Body of pancreas (tissue), 4 donors: ENCODE measurements at regions not wholly inside any gene's neighbourhood (a gene's known extent, or its start where the extent isn't known, plus 50 kb on each side); places are given as distances from the start of the nearest gene placed in this dataset.

Experiments
- ATAC-seq: fragments of 150-250 bp; one replicate; pipeline ENCODE4 v1.9.1; 2016
- DNase-seq, 4 donors: peaks; one replicate each; pipeline ENCODE4 v3.0.0-alpha.2; 2019
- H3K27ac ChIP-seq, 4 donors: fragments of 200-600 bp; sonication (generic); 1 replicate in 3 of 4; 2 replicates in 1 of 4; pipeline versions ENCODE4 v1.5.1 to v1.6.1; 2016 to 2019; ENCODE audit warnings: mild to moderate bottlenecking in 1 of 4, mixed read lengths in 1 of 4, moderate library complexity in 1 of 4
- H3K27me3 ChIP-seq, 2 donors: fragments of 200-600 bp; sonication (generic); one replicate each; pipeline ENCODE4 v1.6.0; 2016; ENCODE audit warnings: mild to moderate bottlenecking in 1 of 2
- H3K36me3 ChIP-seq, 2 donors: fragments of 200-600 bp; sonication (generic); replicated peaks in 1 of 2; 2 replicates each; pipeline ENCODE4 v1.5.1; 2016; ENCODE audit warnings: low read depth in 2 of 2; ENCODE audit not compliant: insufficient read depth in 1 of 2
- H3K4me1 ChIP-seq: fragments of 200-600 bp; sonication (generic); one replicate; pipeline ENCODE4 v1.6.0; 2016
- H3K4me3 ChIP-seq, 2 donors: fragments of 200-600 bp; sonication (generic); 1 replicate in 1 of 2; 2 replicates in 1 of 2; pipeline ENCODE4 v1.5.1; 2016 to 2019
- H3K9me3 ChIP-seq, 3 donors: fragments of 200-600 bp; sonication (generic); 1 replicate in 2 of 3; 2 replicates in 1 of 3; pipeline ENCODE4 v1.5.1; 2016
- CTCF ChIP-seq, 7 experiments: fragments of 450-650 bp in 4 of 7; fragments of 200-600 bp in 3 of 7; sonication (generic) in 3 of 7; IDR thresholded peaks; one replicate each; pipeline ENCODE4 v1.5.1; 2016 to 2019; ENCODE audit warnings: antibody characterized with exemption in 7 of 7
- POLR2A ChIP-seq, 3 donors: fragments of 450-650 bp; IDR thresholded peaks; one replicate each; pipeline ENCODE4 v1.6.1; 2016; ENCODE audit warnings: antibody characterized with exemption in 3 of 3, mild to moderate bottlenecking in 2 of 3
- whole genome bisulfite sequencing, 2 donors: methylation state at CpG; one replicate each; pipeline ENCODE4 v1.1.5; 2017; 5-methylcytosine and 5-hydroxymethylcytosine counted together
- intact Hi-C: fragments of 100-400 bp; cut with DNase I; formaldehyde crosslinking; loops from one replicate; pipeline ENCODE4 v1.15.1; 2023

GRCh38 chr20:22689266-22689665, 104.9 kb upstream of the FOXA2 start:
- Histone ChIP-seq H3K27ac (no peak overlapping the region), H3K27me3 (no peaks in the 10 kb centered on the region), H3K4me3 (no peak overlapping the region), H3K4me1 (no peaks in the 10 kb centered on the region), H3K36me3 (no peaks in the 10 kb centered on the region), H3K9me3 (no peaks in the 10 kb centered on the region)
- 54 to 69% methylated on average over 5 of the region's 5 CpGs for WGBS, 2 donors
- TF ChIP-seq CTCF (IDR thresholded peaks at IDR 0.05): no peak
- no peak for TF ChIP-seq POLR2A (IDR thresholded peaks at IDR 0.05)
- intact Hi-C loops: loop anchor here (5.0 to 10.0 kb wide), 2 partner anchors 234 to 357 kb away; no protein-coding TSS in a partner anchor
- DNase-seq (no peak), ATAC-seq (no peak)

DNA sequence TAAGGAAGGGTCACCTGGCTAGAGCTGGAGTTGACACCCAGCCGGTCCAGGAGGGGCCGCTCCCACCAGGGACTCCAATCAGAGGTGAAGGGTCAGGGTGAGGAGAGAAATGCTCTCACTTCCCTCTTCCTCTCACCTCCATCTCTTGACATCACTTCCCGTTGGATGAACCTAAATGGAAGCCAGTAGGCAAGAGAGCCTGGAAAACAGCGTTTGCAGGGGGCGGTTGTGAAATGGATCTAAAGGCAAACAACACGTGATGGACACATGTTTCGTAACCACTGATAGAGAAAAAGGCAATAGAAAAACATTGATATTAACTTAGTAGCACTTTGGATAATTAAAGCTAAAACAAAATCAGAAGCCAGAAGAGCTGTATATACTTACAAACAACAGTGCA, 105.6 kb upstream of the FOXA2 start:
- TF ChIP-seq POLR2A (IDR thresholded peaks at IDR 0.05) (no peak), CTCF (IDR thresholded peaks at IDR 0.05) (no peak)
- Histone ChIP-seq H3K4me1 (no peaks in the 10 kb centered on the region), H3K36me3 (no peaks in the 10 kb centered on the region), H3K9me3 (no peaks in the 10 kb centered on the region), H3K4me3 (no peak overlapping the region), H3K27ac (no peak overlapping the region), H3K27me3 (no peaks in the 10 kb centered on the region)
- 60 to 75% methylated on average over 7 of the region's 7 CpGs for WGBS, 2 donors
- DNase-seq (no peak), ATAC-seq (no peak)
- intact Hi-C loops: loop anchor here (5.0 to 10.0 kb wide), 3 partner anchors 235 to 655 kb away; no protein-coding TSS in a partner anchor

DNA sequence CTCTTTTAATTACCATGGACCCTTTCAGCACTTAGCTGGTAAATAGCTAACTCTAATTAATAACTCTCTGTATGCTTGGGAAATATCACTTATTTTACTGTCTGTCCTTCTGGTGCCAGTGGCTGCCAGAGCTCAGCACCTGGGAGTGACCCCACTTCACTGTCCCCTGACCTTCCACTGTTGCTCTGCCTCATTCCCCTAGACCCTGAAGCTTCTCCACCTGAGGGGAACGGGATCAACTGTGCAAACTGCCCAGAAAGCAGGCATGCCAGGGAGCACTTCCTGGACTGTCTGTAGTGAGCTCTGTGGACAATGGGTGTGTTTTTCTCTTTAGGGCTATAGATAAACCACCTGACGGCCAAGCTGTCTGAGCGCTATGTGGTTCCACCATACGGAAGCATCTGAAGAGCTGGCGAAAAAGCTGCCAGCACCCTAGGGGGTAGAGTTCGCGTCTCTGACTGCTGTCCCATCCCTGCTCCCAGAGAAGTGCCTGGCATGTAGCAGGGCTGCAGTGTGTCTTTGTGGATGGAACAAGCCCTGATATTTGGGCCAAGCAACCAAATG, 106.3 kb upstream of the FOXA2 start:
- no peaks in the 10 kb centered on the region for H3K36me3 ChIP-seq
- H3K9me3 ChIP-seq: no peaks in the 10 kb centered on the region
- H3K27me3 ChIP-seq: no peaks in the 10 kb centered on the region
- TF ChIP-seq POLR2A (IDR thresholded peaks at IDR 0.05): no peak
- TF ChIP-seq CTCF (IDR thresholded peaks at IDR 0.05): no peak
- no peak overlapping the region for H3K27ac ChIP-seq
- WGBS, 2 donors: 49 to 51% methylated on average over 7 of the region's 7 CpGs
- no peak overlapping the region for H3K4me3 ChIP-seq
- ATAC-seq: no peak
- no peak for DNase-seq
- H3K4me1 ChIP-seq: no peaks in the 10 kb centered on the region
- intact Hi-C loops: loop anchor here (10.0 kb wide), 1 partner anchor 654 kb away; no protein-coding TSS in a partner anchor

GRCh38 chr20:22691369-22692118, 107.2 kb upstream of the FOXA2 start:
- intact Hi-C loops: loop anchor here (10.0 kb wide), 1 partner anchor 653 kb away; no protein-coding TSS in a partner anchor
- DNase-seq (peak; percentile 75 to 82 (median 82)), ATAC-seq (peak; percentile 93)
- Histone ChIP-seq H3K4me1 (no peaks in the 10 kb centered on the region), H3K27me3 (no peaks in the 10 kb centered on the region), H3K36me3 (no peaks in the 10 kb centered on the region), H3K9me3 (no peaks in the 10 kb centered on the region), H3K4me3 (no peak overlapping the region), H3K27ac (no peak overlapping the region)
- WGBS, 2 donors: 19 to 34% methylated on average over 17 to 25 of the region's 25 CpGs
- TF ChIP-seq POLR2A (IDR thresholded peaks at IDR 0.05) (no peak), CTCF (IDR thresholded peaks at IDR 0.05) (peak; percentile 81 to 92 (median 87))
